ENCODE measurements at regions not wholly inside any gene's neighbourhood (a gene's known extent, or its start where the extent isn't known, plus 50 kb on each side); places are given as distances from the start of the nearest gene placed in this dataset.
"Not testable (repeated sequence)": the region's sequence is repeated elsewhere in the genome, so short reads cannot be mapped to it uniquely, and the experiment has no call there.

- peak; percentile 43 for DNase-seq
Observed at GRCh38 chr5:152527358-152528052, 122.4 kb upstream of the NMUR2 start.

GRCh38 chr5:152529440-152529839 lies 124.4 kb upstream of the NMUR2 start:
- DNase-seq: no peak

GRCh38 chr5:152532714-152533113 lies 127.6 kb upstream of the NMUR2 start:
- DNase-seq: peak; percentile 53

- DNase-seq: no peak
Observed at GRCh38 chr5:152534641-152535040, 129.6 kb upstream of the NMUR2 start.

- DNase-seq: peak; percentile 65
Observed at GRCh38 chr5:152542741-152543140, 137.7 kb upstream of the NMUR2 start.

- no peak for DNase-seq
Observed at GRCh38 chr5:152546493-152546892, 141.4 kb upstream of the NMUR2 start.

- no peak for DNase-seq
Observed at GRCh38 chr5:152547202-152547601, 142.1 kb upstream of the NMUR2 start.

GRCh38 chr5:152549709-152550108 lies 144.6 kb upstream of the NMUR2 start:
- DNase-seq: no peak

- no peak for DNase-seq
Observed at GRCh38 chr5:152551061-152551460, 146.0 kb upstream of the NMUR2 start.

GRCh38 chr5:152556784-152557183 lies 151.7 kb upstream of the NMUR2 start:
- no peak for DNase-seq

- peak; percentile 45 for DNase-seq
Observed at GRCh38 chr5:152560512-152561137, 155.5 kb upstream of the NMUR2 start.

- no peak for DNase-seq
Observed at GRCh38 chr5:152568016-152568415, 162.9 kb upstream of the NMUR2 start.

GRCh38 chr5:152572812-152573211 lies 167.7 kb upstream of the NMUR2 start:
- no peak for DNase-seq

- DNase-seq: no peak
Observed at GRCh38 chr5:152584103-152584502, 179.0 kb upstream of the NMUR2 start.

- DNase-seq: no peak
Observed at GRCh38 chr5:152592416-152592815, 187.3 kb upstream of the NMUR2 start.

GRCh38 chr5:152593388-152593787 lies 188.3 kb upstream of the NMUR2 start:
- DNase-seq: no peak

GRCh38 chr5:152595405-152595804 lies 190.3 kb upstream of the NMUR2 start:
- no peak for DNase-seq

- no peak for DNase-seq
Observed at GRCh38 chr5:152599096-152599495, 194.0 kb upstream of the NMUR2 start.

GRCh38 chr5:152601806-152602732 lies 197.0 kb upstream of the NMUR2 start:
- DNase-seq: no peak

GRCh38 chr5:152606050-152606449 lies 201.0 kb upstream of the NMUR2 start:
- DNase-seq: not testable (repeated sequence)

GRCh38 chr5:152606776-152607364 lies 201.8 kb upstream of the NMUR2 start:
- DNase-seq: no peak
